Liver (tissue), 3 donors: ENCODE measurements at regions not wholly inside any gene's neighbourhood (a gene's known extent, or its start where the extent isn't known, plus 50 kb on each side); places are given as distances from the start of the nearest gene placed in this dataset.

Source experiments
- CTCF ChIP-seq: fragments of 150-350 bp; IDR thresholded peaks from 2 replicates; pipeline ENCODE4 v1.5.1; 2017; ENCODE audit warnings: improper control_type of control experiment, low read depth, low read length; ENCODE audit not compliant: missing input control
- EGR1 ChIP-seq, 2 donors: IDR thresholded peaks; 2 replicates each; pipeline ENCODE4 v1.6.1; 2016 to 2018; ENCODE audit warnings: antibody characterized with exemption in 2 of 2, low read depth in 2 of 2
- JUND ChIP-seq, 2 donors: IDR thresholded peaks; 2 replicates each; pipeline ENCODE4 v1.6.1; 2016; ENCODE audit warnings: antibody characterized with exemption in 2 of 2
- MAX ChIP-seq: IDR thresholded peaks from 2 replicates; pipeline ENCODE4 v1.6.1; 2016; ENCODE audit warnings: antibody characterized with exemption
- donor health status: healthy.
- donor health status: healthy.

DNA sequence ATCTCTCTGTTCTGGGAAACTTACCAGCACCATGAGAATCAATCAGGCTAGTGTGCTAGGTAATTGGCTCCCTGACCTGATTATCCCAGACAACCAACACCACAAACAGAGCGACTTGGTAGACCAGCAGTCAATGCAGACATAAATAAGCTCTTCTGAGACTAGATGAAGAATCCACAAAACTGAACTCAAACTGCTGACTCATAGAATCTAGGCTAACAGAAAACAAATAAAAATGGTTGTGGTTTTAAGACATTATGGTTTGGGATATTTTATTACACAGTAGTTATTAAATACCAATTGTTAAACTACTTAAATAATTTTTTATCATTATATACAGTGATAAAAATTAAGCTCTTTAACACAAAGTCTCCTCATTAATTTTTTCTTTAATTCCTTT, 535.7 kb downstream of the COL11A1 start:
- TF ChIP-seq CTCF (no peak), MAX (no peak), EGR1 (IDR thresholded peaks at IDR 0.05; ENCODE audit: low read depth in 2 of 2) (no peak), JUND (IDR thresholded peaks at IDR 0.05) (no peak)
